Activated naive CD4-positive, alpha-beta T cell treated with anti-CD3 and anti-CD28 coated beads for 36 hours (primary cell): ENCODE measurements at regions not wholly inside any gene's neighbourhood (a gene's known extent, or its start where the extent isn't known, plus 50 kb on each side); places are given as distances from the start of the nearest gene placed in this dataset.
"Not testable (repeated sequence)": the region's sequence is repeated elsewhere in the genome, so short reads cannot be mapped to it uniquely, and the experiment has no call there.

Experiments
- CTCF ChIA-PET: fragments of 350-600 bp; sonication (Branson Sonifier 250); formaldehyde crosslinking; loops from one replicate; lab custom pipeline; 2021; ENCODE audit warnings: antibody characterized with exemption; lab: Charles Lee
- DNase-seq: peaks from one replicate; pipeline ENCODE4 v3.0.0-alpha.2; 2020
- H3K27ac Mint-ChIP-seq: one replicate; pipeline ENCODE4 v1.8.0; 2021; ENCODE audit warnings: mild to moderate bottlenecking, mixed read lengths
- H3K27me3 Mint-ChIP-seq: one replicate; pipeline ENCODE4 v1.8.0; 2021; ENCODE audit warnings: low read depth, mixed read lengths
- H3K36me3 Mint-ChIP-seq: one replicate; pipeline ENCODE4 v1.8.0; 2021; ENCODE audit warnings: low read depth, mixed read lengths
- H3K4me1 Mint-ChIP-seq: one replicate; pipeline ENCODE4 v1.8.0; 2021; ENCODE audit warnings: low read depth, mixed read lengths
- H3K4me3 Mint-ChIP-seq: one replicate; pipeline ENCODE4 v1.8.0; 2021; ENCODE audit warnings: mild to moderate bottlenecking, moderate library complexity, mixed read lengths
- H3K9me3 Mint-ChIP-seq: one replicate; pipeline ENCODE4 v1.8.0; 2021; ENCODE audit warnings: mixed read lengths
- intact Hi-C: fragments of 100-400 bp; cut with micrococcal nuclease; formaldehyde crosslinking; loops from one replicate; pipeline ENCODE4 v1.15.1; 2023

DNA sequence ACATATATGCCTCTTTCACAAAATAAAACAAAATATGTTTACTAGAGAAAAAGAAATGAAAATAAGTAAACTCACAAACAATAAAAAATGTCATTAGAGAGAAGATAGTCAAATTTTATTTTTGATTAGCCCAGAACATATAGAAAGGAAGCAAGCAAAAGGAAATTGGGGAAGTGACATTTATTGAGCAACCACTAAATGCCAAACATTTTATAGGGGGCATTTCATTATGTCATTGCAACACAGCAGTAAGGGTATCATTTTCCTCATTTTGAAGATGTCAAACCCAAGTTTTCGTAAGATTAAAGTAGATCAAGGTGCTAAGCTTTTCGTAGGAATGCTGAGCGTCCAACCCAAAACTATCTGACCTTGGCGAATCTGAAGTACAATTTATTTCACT lies 1331.5 kb upstream of the PABPC4L start:
- Mint-ChIP-seq H3K4me3 (no peak overlapping the region), H3K9me3 (peaks cover 6% of the 10 kb centered on the region), H3K27me3 (no peaks in the 10 kb centered on the region), H3K27ac (no peak overlapping the region), H3K4me1 (no peaks in the 10 kb centered on the region), H3K36me3 (no peaks in the 10 kb centered on the region)
- no peak for DNase-seq
- CTCF ChIA-PET: no interaction called here
- intact Hi-C loops: no loop called here

DNA sequence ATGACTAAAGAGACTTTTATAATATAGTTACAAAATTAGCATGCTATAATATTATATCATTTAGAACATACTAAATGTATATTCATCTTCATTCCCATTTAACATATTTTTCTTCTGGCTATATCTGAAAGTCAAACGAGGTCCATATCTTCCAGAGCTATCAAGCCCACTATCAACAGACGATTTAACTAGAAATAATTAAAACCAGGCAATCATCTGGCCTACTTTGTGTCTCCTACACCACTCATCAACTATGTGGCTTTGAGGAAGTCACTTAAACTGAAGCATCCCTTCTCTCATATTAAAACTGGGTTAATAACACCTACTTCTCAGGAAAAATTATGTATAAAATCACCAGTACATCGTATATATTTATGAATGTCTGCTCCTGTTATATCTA lies 1330.5 kb upstream of the PABPC4L start:
- Mint-ChIP-seq H3K27ac (no peak overlapping the region), H3K4me1 (no peaks in the 10 kb centered on the region), H3K9me3 (peaks cover 6% of the 10 kb centered on the region), H3K4me3 (no peak overlapping the region), H3K36me3 (no peaks in the 10 kb centered on the region), H3K27me3 (no peaks in the 10 kb centered on the region)
- CTCF ChIA-PET: no interaction called here
- DNase-seq: no peak
- intact Hi-C loops: no loop called here

DNA sequence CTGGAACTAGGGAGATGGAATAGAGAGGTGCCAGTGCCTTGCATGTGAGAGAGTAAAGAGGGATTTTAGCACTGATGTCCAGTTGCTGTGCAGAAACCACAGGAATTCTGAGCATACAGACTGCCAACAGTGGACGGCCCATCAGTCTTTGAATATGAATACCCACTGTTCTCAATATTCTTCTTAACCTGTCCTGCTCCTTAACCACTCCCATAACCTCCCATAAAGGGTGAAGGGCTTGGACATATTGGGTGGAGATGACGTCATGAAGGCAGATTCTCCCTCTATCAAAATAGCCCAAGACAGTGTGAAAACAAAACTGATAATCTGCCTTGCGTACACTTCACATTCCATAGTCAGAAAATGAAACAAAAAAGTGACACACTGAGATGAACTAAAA lies 1313.7 kb upstream of the PABPC4L start:
- intact Hi-C loops: no loop called here
- Mint-ChIP-seq H3K4me3 (no peak overlapping the region), H3K36me3 (no peaks in the 10 kb centered on the region), H3K27ac (no peak overlapping the region), H3K27me3 (no peaks in the 10 kb centered on the region), H3K9me3 (peaks cover 2% of the 10 kb centered on the region), H3K4me1 (no peaks in the 10 kb centered on the region)
- CTCF ChIA-PET: interaction anchor here (0.6 kb wide), 1 partner anchor 1584 kb away, joined by 4 read pairs; no protein-coding TSS in a partner anchor
- DNase-seq: no peak

DNA sequence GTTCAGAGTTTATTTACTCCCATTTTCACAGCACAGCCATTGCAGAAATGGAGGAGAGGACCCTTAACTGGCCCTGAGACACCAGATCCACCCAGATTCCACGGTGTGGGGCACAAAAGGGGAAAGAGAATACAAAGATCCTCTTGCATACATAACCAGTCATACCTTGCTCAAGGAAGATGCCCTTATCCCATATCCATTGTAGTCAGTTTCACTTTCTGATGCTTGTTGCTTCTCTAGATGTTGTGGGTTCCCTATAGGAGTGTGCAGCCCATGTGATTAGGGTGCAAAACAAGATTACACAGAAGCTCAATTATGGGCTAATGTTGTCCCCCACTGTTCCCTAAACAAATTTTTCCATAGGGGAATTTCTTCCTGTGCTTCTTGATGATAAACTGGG lies 1309.0 kb upstream of the PABPC4L start:
- peaks cover 7% of the 10 kb centered on the region for H3K9me3 Mint-ChIP-seq
- no peaks in the 10 kb centered on the region for H3K27me3 Mint-ChIP-seq
- no peak overlapping the region for H3K27ac Mint-ChIP-seq
- intact Hi-C loops: no loop called here
- CTCF ChIA-PET: no interaction called here
- H3K36me3 Mint-ChIP-seq: no peaks in the 10 kb centered on the region
- no peak for DNase-seq
- H3K4me1 Mint-ChIP-seq: no peaks in the 10 kb centered on the region
- no peak overlapping the region for H3K4me3 Mint-ChIP-seq

DNA sequence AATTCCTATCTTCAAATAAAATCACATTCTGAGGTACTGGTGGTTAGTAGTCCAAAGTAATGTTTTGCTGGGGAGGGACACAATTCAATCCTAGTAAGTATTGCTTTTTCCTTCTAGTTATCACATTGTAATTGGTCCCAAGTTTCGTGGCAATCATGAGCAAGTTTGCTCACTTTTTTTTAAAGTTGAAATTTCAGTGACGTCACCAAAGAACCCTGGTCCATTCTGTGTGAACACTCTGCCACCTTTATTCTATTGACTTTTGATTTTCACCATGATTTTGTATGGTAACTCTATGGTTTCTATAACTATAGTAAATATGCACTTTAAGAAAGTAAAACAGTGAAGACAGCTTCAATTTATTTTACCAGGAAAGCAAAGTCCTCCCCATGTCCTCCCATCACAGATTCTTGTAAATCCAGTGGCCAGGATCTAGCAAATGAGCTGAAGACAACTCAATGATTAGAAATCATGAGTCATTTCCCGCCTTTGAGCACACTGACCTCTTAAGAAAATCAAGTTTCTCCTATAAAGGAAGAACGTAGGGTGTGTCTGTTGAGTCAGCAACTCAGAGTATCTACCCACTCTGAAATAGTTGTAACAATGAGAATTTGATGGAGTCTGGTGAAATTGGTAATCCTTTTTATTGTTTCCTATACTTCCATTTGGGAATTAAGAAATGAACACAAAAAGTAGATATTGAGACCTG lies 1306.6 kb upstream of the PABPC4L start:
- H3K4me3 Mint-ChIP-seq: no peak overlapping the region

DNA sequence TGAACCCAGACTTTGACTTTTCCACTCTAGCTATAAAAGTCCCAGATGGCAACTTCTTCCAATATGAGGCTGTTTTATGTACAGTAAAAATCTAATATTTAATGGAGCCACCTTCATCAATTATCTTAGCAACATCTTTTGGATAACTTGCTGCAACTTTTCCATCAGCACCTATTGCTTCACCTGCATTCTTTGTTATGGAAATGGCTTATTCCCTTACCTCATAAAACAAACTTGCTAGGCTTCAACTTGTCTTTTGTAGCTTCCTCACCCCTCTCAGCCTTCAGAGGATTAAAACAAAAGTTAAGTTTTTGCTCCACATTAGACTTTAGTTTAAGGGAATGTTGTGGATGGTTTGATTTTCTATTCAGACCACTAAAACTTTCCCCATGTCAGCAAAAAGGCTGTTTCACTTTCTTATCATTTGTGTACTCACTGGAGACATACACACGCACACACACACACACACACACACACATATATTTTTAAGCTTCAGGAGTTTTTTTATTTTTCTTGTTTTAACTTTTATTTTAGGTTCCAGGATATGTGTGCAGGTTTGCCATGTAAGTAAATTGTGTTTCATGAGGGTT lies 1296.1 kb upstream of the PABPC4L start:
- CTCF ChIA-PET: no interaction called here
- no peak overlapping the region for H3K27ac Mint-ChIP-seq
- peaks cover 4% of the 10 kb centered on the region for H3K9me3 Mint-ChIP-seq
- H3K27me3 Mint-ChIP-seq: no peaks in the 10 kb centered on the region
- no peaks in the 10 kb centered on the region for H3K36me3 Mint-ChIP-seq
- H3K4me1 Mint-ChIP-seq: no peaks in the 10 kb centered on the region
- DNase-seq: no peak
- H3K4me3 Mint-ChIP-seq: no peak overlapping the region
- intact Hi-C loops: no loop called here

More for the DNA sequence above, 1306.6 kb upstream of the PABPC4L start:
- no peaks in the 10 kb centered on the region for H3K4me1 Mint-ChIP-seq
- H3K27ac Mint-ChIP-seq: no peak overlapping the region
- DNase-seq: no peak
- intact Hi-C loops: no loop called here
- peaks cover 4% of the 10 kb centered on the region for H3K9me3 Mint-ChIP-seq
- CTCF ChIA-PET: no interaction called here
- no peaks in the 10 kb centered on the region for H3K36me3 Mint-ChIP-seq
- H3K27me3 Mint-ChIP-seq: no peaks in the 10 kb centered on the region

DNA sequence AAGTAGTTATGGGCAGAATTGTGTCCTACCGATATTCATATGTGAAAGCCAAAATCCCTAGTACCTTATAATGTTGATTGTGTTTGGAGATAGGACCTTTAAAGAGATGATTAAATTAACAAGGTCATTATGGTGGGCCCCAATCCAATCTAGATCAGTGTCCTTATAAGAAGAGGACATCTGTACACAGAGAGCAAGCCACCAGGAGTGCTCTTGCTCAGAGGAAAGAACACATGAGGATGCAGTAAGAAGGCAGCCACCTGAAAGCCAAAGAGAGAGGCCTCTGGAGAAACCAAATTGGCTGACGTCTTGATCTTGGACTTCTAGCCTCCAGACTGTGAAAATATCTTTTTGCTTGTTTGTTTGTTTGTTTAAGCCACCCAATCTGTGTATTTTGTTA lies 1290.8 kb upstream of the PABPC4L start:
- CTCF ChIA-PET: no interaction called here
- no peaks in the 10 kb centered on the region for H3K36me3 Mint-ChIP-seq
- H3K27me3 Mint-ChIP-seq: no peaks in the 10 kb centered on the region
- intact Hi-C loops: no loop called here
- no peak overlapping the region for H3K4me3 Mint-ChIP-seq
- H3K27ac Mint-ChIP-seq: no peak overlapping the region
- H3K9me3 Mint-ChIP-seq: peaks cover 5% of the 10 kb centered on the region
- no peak for DNase-seq
- no peaks in the 10 kb centered on the region for H3K4me1 Mint-ChIP-seq

DNA sequence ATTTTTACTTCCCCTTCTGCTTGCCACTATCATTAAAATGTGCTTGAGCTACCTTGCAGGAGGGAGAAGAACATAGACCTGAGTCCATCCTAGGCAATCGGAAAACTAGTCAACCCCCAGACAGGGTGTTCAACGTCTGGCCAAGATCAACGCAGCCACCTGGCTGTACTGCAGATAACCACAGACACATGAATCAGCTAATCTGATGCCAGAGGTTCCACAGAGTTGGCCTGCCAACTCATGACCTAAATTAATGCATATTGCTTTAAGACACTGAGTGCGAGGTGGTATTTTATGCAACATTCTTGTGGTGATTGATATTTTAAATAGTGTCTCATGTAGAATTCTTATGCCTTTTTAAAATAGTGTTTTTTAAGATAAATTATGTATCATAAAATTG lies 1283.8 kb upstream of the PABPC4L start:
- Mint-ChIP-seq H3K36me3 (no peaks in the 10 kb centered on the region), H3K4me3 (no peak overlapping the region), H3K27ac (no peak overlapping the region), H3K9me3 (peaks cover 4% of the 10 kb centered on the region), H3K4me1 (no peaks in the 10 kb centered on the region), H3K27me3 (no peaks in the 10 kb centered on the region)
- intact Hi-C loops: no loop called here
- CTCF ChIA-PET: no interaction called here
- no peak for DNase-seq

DNA sequence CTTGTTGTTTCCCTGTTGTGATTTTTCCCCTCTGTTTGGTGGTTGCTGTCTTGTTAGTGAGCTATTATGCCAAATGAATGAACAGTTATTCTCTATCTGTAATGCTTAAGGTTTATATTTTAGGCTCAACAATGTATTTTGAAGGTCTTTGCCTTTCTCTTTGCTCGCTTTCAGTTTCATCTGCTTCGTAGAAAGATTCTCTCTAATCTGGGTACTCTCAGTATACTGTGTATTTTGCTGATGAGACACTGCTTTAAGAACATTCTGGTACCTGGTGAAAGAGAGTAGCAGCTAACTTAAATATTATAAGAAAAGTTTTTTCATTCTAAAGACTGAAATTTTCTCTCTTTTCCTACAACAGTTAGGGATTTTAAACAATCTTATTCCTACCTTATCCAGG lies 1274.7 kb upstream of the PABPC4L start:
- Mint-ChIP-seq H3K4me3 (no peak overlapping the region), H3K36me3 (no peaks in the 10 kb centered on the region), H3K27ac (no peak overlapping the region), H3K4me1 (no peaks in the 10 kb centered on the region), H3K27me3 (no peaks in the 10 kb centered on the region), H3K9me3 (peaks cover 8% of the 10 kb centered on the region)
- intact Hi-C loops: no loop called here
- CTCF ChIA-PET: no interaction called here
- DNase-seq: no peak

DNA sequence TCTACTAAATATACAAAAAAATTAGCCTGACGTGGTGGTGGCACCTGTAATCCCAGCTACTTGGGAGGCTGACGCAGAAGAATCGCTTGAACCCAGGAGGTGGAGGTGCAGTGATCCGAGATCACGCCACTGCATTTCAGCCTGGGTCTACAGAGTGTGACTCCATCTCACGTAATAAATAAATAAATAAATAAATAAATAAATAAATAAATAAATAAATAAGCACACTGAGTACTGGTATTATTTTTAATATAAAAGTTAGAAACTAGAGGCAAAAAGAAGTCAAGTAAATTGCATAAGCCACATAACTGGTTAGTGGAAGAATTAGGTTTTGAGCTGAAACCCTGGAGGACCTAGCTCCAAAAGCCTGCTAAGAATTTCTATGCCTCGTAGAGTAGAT lies 1262.7 kb upstream of the PABPC4L start:
- H3K27ac Mint-ChIP-seq: no peak overlapping the region
- DNase-seq: no peak
- CTCF ChIA-PET: no interaction called here

DNA sequence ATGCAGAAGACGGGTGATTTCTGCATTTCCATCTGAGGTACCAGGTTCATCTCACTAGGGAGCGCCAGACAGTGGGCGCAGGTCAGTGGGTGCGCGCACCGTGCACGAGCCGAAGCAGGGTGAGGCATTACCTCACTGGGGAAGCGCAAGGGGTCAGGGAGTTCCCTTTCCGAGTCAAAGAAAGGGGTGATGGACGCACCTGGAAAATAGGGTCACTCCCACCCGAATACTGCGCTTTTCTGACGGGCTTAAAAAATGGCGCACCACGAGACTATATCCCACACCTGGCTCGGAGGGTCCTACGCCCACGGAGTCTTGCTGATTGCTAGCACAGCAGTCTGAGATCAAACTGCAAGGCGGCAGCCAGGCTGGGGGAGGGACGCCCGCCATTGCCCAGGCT lies 1246.0 kb upstream of the PABPC4L start:
- intact Hi-C loops, H3K36me3 Mint-ChIP-seq, H3K27ac Mint-ChIP-seq, H3K9me3 Mint-ChIP-seq, H3K4me3 Mint-ChIP-seq, CTCF ChIA-PET, DNase-seq, H3K27me3 Mint-ChIP-seq, H3K4me1 Mint-ChIP-seq: not testable (repeated sequence)

More for the DNA sequence above, 1262.7 kb upstream of the PABPC4L start:
- intact Hi-C loops: no loop called here
- Mint-ChIP-seq H3K4me1 (no peaks in the 10 kb centered on the region), H3K36me3 (no peaks in the 10 kb centered on the region), H3K4me3 (no peak overlapping the region), H3K9me3 (peaks cover 10% of the 10 kb centered on the region), H3K27me3 (no peaks in the 10 kb centered on the region)

DNA sequence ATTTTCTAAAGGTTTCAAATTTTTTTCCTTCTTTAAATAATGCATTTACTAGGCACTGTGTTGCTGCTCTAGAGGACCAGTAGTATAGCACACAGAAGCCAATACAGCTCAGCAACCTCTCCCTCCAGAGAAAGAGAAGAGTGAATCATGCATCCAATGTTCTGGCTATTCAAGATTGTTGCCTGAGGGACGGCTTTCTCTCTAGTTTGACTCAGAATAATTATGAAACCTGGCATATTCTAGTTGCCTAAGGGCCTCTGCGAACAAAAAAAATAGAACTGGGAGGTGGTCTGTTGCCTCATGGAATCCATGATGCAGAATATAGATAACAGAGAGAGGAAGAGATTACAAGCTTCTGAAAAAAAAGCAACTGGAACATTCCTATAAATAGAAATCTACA lies 1233.3 kb upstream of the PABPC4L start:
- Mint-ChIP-seq H3K27me3 (no peaks in the 10 kb centered on the region), H3K4me3 (no peak overlapping the region), H3K27ac (no peak overlapping the region), H3K9me3 (peaks cover 11% of the 10 kb centered on the region), H3K36me3 (no peaks in the 10 kb centered on the region), H3K4me1 (no peaks in the 10 kb centered on the region)
- CTCF ChIA-PET: no interaction called here
- no peak for DNase-seq
- intact Hi-C loops: no loop called here

DNA sequence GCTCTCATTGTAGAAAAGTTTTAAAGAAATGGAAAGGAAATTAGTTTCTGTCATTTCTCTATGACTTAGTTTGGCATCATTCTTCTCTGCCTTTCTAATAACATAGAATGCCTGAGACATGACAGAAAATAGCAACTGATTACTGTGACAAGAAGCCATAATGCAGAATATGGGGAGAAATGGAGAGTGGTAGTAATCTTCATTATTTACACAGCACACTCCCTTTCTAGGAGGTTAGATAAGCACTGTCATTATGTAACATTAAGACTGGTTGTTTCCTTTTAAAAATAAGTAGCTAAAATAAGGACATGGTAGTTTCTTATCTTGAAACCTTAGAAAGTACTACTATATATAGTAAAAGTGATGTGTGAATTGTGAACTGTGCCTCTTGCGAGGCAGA lies 1227.9 kb upstream of the PABPC4L start:
- H3K4me1 Mint-ChIP-seq: no peaks in the 10 kb centered on the region
- no peak for DNase-seq
- H3K27me3 Mint-ChIP-seq: no peaks in the 10 kb centered on the region
- H3K27ac Mint-ChIP-seq: no peak overlapping the region
- intact Hi-C loops: no loop called here
- H3K36me3 Mint-ChIP-seq: no peaks in the 10 kb centered on the region
- H3K4me3 Mint-ChIP-seq: no peak overlapping the region
- H3K9me3 Mint-ChIP-seq: no peaks in the 10 kb centered on the region
- CTCF ChIA-PET: no interaction called here
